ENCODE measurements at regions not wholly inside any gene's neighbourhood (a gene's known extent, or its start where the extent isn't known, plus 50 kb on each side); places are given as distances from the start of the nearest gene placed in this dataset.

GRCh38 chr2:188850786-188851185, 123.4 kb upstream of the COL3A1 start:
- no peaks in the 10 kb centered on the region for H3K36me3 ChIP-seq (ENCODE audit: control insufficient read depth, insufficient read depth, low read length)
- no peaks in the 10 kb centered on the region for H3K27me3 ChIP-seq (replicated peaks; ENCODE audit: control insufficient read depth, insufficient read depth, low read length)
- no peak for TF ChIP-seq CTCF (IDR thresholded peaks at IDR 0.05; ENCODE audit: insufficient read depth, low read length, poor library complexity, severe bottlenecking)
- no peak overlapping the region for H3K4me3 ChIP-seq (replicated peaks; ENCODE audit: low read depth, low read length)
- no peak for DNase-seq (ENCODE audit: extremely low read depth, insufficient read length)

GRCh38 chr2:188851311-188851710, 122.9 kb upstream of the COL3A1 start:
- Histone ChIP-seq H3K27me3 (replicated peaks; ENCODE audit: control insufficient read depth, insufficient read depth, low read length) (no peaks in the 10 kb centered on the region), H3K36me3 (ENCODE audit: control insufficient read depth, insufficient read depth, low read length) (no peaks in the 10 kb centered on the region), H3K4me3 (replicated peaks; ENCODE audit: low read depth, low read length) (no peak overlapping the region)
- DNase-seq (ENCODE audit: extremely low read depth, insufficient read length): no peak
- no peak for TF ChIP-seq CTCF (IDR thresholded peaks at IDR 0.05; ENCODE audit: insufficient read depth, low read length, poor library complexity, severe bottlenecking)

DNA sequence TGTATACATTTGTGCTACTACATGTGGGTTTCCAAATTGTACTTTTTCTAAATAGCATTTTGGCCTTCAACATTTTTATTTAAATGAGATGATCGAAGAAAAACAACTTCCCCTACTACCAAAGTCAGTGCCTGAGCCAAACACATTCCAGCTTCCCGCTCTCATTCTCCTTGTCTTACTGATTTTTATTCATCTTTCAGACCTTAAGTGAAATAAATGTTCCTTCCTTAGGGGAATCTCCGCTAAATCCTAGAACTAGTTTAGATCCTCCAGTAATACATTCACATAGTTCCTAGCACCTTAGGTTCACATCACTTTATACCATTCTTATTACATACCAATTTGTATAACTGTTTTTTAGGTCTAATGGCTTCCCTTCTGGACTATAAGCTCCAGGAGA, 122.3 kb upstream of the COL3A1 start:
- H3K4me3 ChIP-seq (replicated peaks; ENCODE audit: low read depth, low read length): no peak overlapping the region
- no peaks in the 10 kb centered on the region for H3K36me3 ChIP-seq (ENCODE audit: control insufficient read depth, insufficient read depth, low read length)
- no peak for TF ChIP-seq CTCF (IDR thresholded peaks at IDR 0.05; ENCODE audit: insufficient read depth, low read length, poor library complexity, severe bottlenecking)
- no peaks in the 10 kb centered on the region for H3K27me3 ChIP-seq (replicated peaks; ENCODE audit: control insufficient read depth, insufficient read depth, low read length)
- DNase-seq (ENCODE audit: extremely low read depth, insufficient read length): no peak

DNA sequence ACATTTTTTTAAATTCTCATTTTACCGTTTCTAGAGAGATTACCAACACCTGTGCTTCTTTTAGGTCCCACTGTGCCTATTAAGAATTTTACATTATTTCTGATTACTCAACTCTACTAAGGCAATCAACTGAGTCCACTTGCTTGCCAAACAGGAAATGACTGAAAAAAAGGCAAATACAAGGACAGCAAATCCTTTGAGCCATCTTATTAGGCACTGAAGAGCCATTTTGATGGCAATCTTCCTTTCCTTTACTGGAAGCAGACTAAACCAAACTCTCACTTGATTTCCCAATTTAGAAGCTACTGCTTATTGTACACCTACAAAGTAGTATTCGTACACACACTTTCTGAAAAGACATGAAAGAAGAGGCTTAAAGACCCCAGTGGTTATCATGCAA, 121.4 kb upstream of the COL3A1 start:
- H3K4me3 ChIP-seq (replicated peaks; ENCODE audit: low read depth, low read length): no peak overlapping the region
- H3K36me3 ChIP-seq (ENCODE audit: control insufficient read depth, insufficient read depth, low read length): no peaks in the 10 kb centered on the region
- DNase-seq (ENCODE audit: extremely low read depth, insufficient read length): no peak
- H3K27me3 ChIP-seq (replicated peaks; ENCODE audit: control insufficient read depth, insufficient read depth, low read length): no peaks in the 10 kb centered on the region
- no peak for TF ChIP-seq CTCF (IDR thresholded peaks at IDR 0.05; ENCODE audit: insufficient read depth, low read length, poor library complexity, severe bottlenecking)

DNA sequence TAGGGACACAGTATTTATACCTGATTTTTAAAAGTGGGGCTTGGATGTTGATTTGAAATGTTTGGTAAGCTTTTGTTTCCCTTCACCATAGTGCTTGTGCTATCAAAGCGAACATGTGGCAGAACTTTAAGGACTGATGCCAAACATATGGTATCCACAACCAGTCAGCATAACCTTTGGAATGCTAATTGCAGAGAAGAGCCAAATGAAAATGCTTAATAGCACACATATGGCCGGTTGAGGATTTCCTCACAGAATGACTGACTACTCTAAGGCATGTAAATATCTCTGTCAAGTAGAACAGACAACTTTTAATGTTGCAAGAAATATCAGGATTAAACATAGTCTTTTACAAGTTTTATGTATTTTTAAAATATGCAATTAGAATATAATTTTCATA, 120.9 kb upstream of the COL3A1 start:
- H3K4me3 ChIP-seq (replicated peaks; ENCODE audit: low read depth, low read length): no peak overlapping the region
- no peak for TF ChIP-seq CTCF (IDR thresholded peaks at IDR 0.05; ENCODE audit: insufficient read depth, low read length, poor library complexity, severe bottlenecking)

DNA sequence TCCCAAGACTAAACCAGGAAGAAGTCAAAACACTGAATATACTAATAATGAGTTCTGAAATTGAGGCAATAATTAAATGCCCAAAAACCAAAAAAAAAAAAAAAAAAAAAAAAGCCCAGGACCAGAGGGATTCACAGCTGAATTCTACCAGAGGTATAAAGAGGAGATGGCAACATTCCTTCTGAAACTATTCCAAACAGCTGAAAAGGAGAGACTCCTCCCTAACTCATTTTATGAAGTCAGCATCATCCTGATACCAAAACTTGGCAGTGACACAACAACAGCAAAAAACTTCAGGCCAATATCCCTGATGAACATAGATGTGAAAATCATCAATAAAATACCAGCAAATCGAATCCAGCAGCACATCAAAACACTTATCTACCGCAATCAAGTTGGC, 108.5 kb upstream of the COL3A1 start:
- Histone ChIP-seq H3K4me3 (replicated peaks; ENCODE audit: low read depth, low read length) (no peak overlapping the region), H3K27me3 (replicated peaks; ENCODE audit: control insufficient read depth, insufficient read depth, low read length) (no peaks in the 10 kb centered on the region), H3K36me3 (ENCODE audit: control insufficient read depth, insufficient read depth, low read length) (no peaks in the 10 kb centered on the region)
- DNase-seq (ENCODE audit: extremely low read depth, insufficient read length): no peak
- no peak for TF ChIP-seq CTCF (IDR thresholded peaks at IDR 0.05; ENCODE audit: insufficient read depth, low read length, poor library complexity, severe bottlenecking)

More for the DNA sequence above, 120.9 kb upstream of the COL3A1 start:
- Histone ChIP-seq H3K27me3 (replicated peaks; ENCODE audit: control insufficient read depth, insufficient read depth, low read length) (no peaks in the 10 kb centered on the region), H3K36me3 (ENCODE audit: control insufficient read depth, insufficient read depth, low read length) (no peaks in the 10 kb centered on the region)
- DNase-seq (ENCODE audit: extremely low read depth, insufficient read length): no peak

Data from GM06990 (cell line).